ENCODE measurements at regions not wholly inside any gene's neighbourhood (a gene's known extent, or its start where the extent isn't known, plus 50 kb on each side); places are given as distances from the start of the nearest gene placed in this dataset.

DNA sequence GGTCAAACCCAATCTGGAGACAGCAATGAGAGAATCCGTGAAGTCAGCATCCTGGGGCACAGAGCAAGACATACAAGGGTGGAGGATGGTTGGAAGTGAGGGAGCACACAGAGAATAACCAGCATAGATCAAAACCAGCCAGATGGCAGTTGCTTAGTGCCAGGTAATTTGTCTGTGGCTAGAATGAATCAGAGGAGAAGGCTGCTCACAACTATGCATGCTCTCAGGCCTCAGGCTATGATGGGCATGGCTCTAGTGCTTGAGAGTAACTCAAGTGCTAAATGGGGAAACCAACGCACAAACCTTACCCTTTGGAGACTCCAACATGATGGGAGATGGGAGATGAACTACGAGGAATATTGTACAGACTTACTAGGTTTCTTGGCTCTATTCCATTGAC is 160.8 kb downstream of the DMRT2 start:
- TF ChIP-seq EZH2 (IDR thresholded peaks at IDR 0.05; ENCODE audit: low read length, missing control alignments): no peak
- TF ChIP-seq, protein P1, sequence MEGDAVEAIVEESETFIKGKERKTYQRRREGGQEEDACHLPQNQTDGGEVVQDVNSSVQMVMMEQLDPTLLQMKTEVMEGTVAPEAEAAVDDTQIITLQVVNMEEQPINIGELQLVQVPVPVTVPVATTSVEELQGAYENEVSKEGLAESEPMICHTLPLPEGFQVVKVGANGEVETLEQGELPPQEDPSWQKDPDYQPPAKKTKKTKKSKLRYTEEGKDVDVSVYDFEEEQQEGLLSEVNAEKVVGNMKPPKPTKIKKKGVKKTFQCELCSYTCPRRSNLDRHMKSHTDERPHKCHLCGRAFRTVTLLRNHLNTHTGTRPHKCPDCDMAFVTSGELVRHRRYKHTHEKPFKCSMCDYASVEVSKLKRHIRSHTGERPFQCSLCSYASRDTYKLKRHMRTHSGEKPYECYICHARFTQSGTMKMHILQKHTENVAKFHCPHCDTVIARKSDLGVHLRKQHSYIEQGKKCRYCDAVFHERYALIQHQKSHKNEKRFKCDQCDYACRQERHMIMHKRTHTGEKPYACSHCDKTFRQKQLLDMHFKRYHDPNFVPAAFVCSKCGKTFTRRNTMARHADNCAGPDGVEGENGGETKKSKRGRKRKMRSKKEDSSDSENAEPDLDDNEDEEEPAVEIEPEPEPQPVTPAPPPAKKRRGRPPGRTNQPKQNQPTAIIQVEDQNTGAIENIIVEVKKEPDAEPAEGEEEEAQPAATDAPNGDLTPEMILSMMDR (conservative IDR thresholded peaks at IDR 0.05 in 1 of 2, IDR thresholded peaks at IDR 0.05 in 1 of 2; ENCODE audit: low read depth in 1 of 2, low read length in 2 of 2): no peak

All from fibroblast of lung (primary cell).